WTC11 (cell line): ENCODE measurements at regions not wholly inside any gene's neighbourhood (a gene's known extent, or its start where the extent isn't known, plus 50 kb on each side); places are given as distances from the start of the nearest gene placed in this dataset.

Experiments
- ATAC-seq: fragments of 200-7000 bp; cut with Tn5 transposase; 2 replicates; pipeline ENCODE4 v1.10.0; 2021; ENCODE audit warnings: mild to moderate bottlenecking, moderate library complexity
- CTCF ChIA-PET: fragments of 300-600 bp; sonication (Branson Sonifier 250); formaldehyde crosslinking; loops from one replicate; lab custom pipeline; 2021; ENCODE audit warnings: antibody characterized with exemption; lab: Charles Lee
- POLR2A ChIA-PET: fragments of 350-600 bp; sonication (Branson Sonifier 250); formaldehyde crosslinking; loops from one replicate; lab custom pipeline; 2021; ENCODE audit warnings: antibody characterized with exemption; lab: Charles Lee
- DNase-seq: peaks from one replicate; pipeline ENCODE4 v3.0.0; 2021; ENCODE audit warnings: low spot score
- H3K27ac Mint-ChIP-seq: 2 replicates; pipeline ENCODE4 v1.8.0; 2021; ENCODE audit warnings: mixed read lengths
- H3K27me3 Mint-ChIP-seq: 2 replicates; pipeline ENCODE4 v1.8.0; 2021; ENCODE audit warnings: low read depth, mild to moderate bottlenecking, moderate library complexity, mixed read lengths
- H3K36me3 Mint-ChIP-seq: 2 replicates; pipeline ENCODE4 v1.8.0; 2021; ENCODE audit warnings: mixed read lengths
- H3K4me1 Mint-ChIP-seq: 2 replicates; pipeline ENCODE4 v1.8.0; 2022; ENCODE audit warnings: mixed read lengths
- H3K4me3 Mint-ChIP-seq: 2 replicates; pipeline ENCODE4 v1.8.0; 2021; ENCODE audit warnings: mild to moderate bottlenecking, moderate library complexity, mixed read lengths
- H3K9me3 Mint-ChIP-seq: 2 replicates; pipeline ENCODE4 v1.8.0; 2021; ENCODE audit warnings: mixed read lengths
- AFF4 ChIP-seq: sonication (generic); formaldehyde crosslinking; IDR thresholded peaks from 2 replicates; pipeline ENCODE4 v1.8.1; 2023; ENCODE audit warnings: mild to moderate bottlenecking, missing genetic modification reagents, borderline replicate concordance
- E2F4 ChIP-seq: sonication (generic); formaldehyde crosslinking; IDR thresholded peaks from 2 replicates; pipeline ENCODE4 v1.8.1; 2022; ENCODE audit warnings: low read depth, mild to moderate bottlenecking, moderate library complexity, missing genetic modification reagents, borderline replicate concordance
- ELF4 ChIP-seq: sonication (generic); formaldehyde crosslinking; IDR thresholded peaks from 2 replicates; pipeline ENCODE4 v1.8.1; 2022; ENCODE audit warnings: low read depth, mild to moderate bottlenecking, moderate library complexity, missing genetic modification reagents
- ESRRA ChIP-seq: sonication (generic); formaldehyde crosslinking; IDR thresholded peaks from 2 replicates; pipeline ENCODE4 v1.8.1; 2022; ENCODE audit warnings: mild to moderate bottlenecking, missing genetic modification reagents, borderline replicate concordance
- ETV6 ChIP-seq: sonication (generic); formaldehyde crosslinking; IDR thresholded peaks from 2 replicates; pipeline ENCODE4 v1.8.1; 2022; ENCODE audit warnings: mild to moderate bottlenecking, missing genetic modification reagents
- HMGXB4 ChIP-seq: sonication (generic); formaldehyde crosslinking; IDR thresholded peaks from 2 replicates; pipeline ENCODE4 v1.8.1; 2023; ENCODE audit warnings: mild to moderate bottlenecking, moderate library complexity, missing genetic modification reagents
- NFATC4 ChIP-seq: fragments of 250-450 bp; sonication (Bioruptor Pico); IDR thresholded peaks from 2 replicates; pipeline ENCODE4 v1.9.0; 2021; ENCODE audit warnings: mild to moderate bottlenecking
- SMAD4 ChIP-seq: sonication (generic); formaldehyde crosslinking; IDR thresholded peaks from 2 replicates; pipeline ENCODE4 v1.8.0; 2022; ENCODE audit warnings: mild to moderate bottlenecking, missing genetic modification reagents
- SOX15 ChIP-seq: fragments of 250-450 bp; sonication (Bioruptor Pico); IDR thresholded peaks from 2 replicates; pipeline ENCODE4 v1.9.0; 2021; ENCODE audit warnings: mild to moderate bottlenecking
- TEAD1 ChIP-seq: sonication (generic); formaldehyde crosslinking; IDR thresholded peaks from 2 replicates; pipeline ENCODE4 v1.8.0; 2022; ENCODE audit warnings: mild to moderate bottlenecking, missing genetic modification reagents
- TP53 ChIP-seq: sonication (generic); formaldehyde crosslinking; IDR thresholded peaks from 2 replicates; pipeline ENCODE4 v1.8.1; 2023; ENCODE audit warnings: mild to moderate bottlenecking, missing genetic modification reagents
- USF2 ChIP-seq: sonication (generic); formaldehyde crosslinking; IDR thresholded peaks from 2 replicates; pipeline ENCODE4 v1.8.1; 2023; ENCODE audit warnings: mild to moderate bottlenecking, missing genetic modification reagents, moderate library complexity
- ZBTB21 ChIP-seq: sonication (generic); formaldehyde crosslinking; IDR thresholded peaks from 2 replicates; pipeline ENCODE4 v1.8.1; 2023; ENCODE audit warnings: mild to moderate bottlenecking, missing genetic modification reagents, borderline replicate concordance
- ZBTB43 ChIP-seq: sonication (generic); formaldehyde crosslinking; IDR thresholded peaks from 2 replicates; pipeline ENCODE4 v1.8.1; 2023; ENCODE audit warnings: mild to moderate bottlenecking, missing genetic modification reagents
- ZNF423 ChIP-seq: fragments of 250-450 bp; sonication (Bioruptor Pico); IDR thresholded peaks from 2 replicates; pipeline ENCODE4 v2.1.2; 2022; ENCODE audit warnings: mild to moderate bottlenecking, moderate library complexity
- ZNF425 ChIP-seq: fragments of 250-450 bp; sonication (Bioruptor Pico); conservative IDR thresholded peaks from 2 replicates; pipeline ENCODE4 v1.9.0; 2021; ENCODE audit warnings: mild to moderate bottlenecking
- TF ChIP-seq, protein P1 (sequence below): sonication (generic); formaldehyde crosslinking; conservative IDR thresholded peaks from 2 replicates; pipeline ENCODE4 v1.8.1; 2023; ENCODE audit warnings: mild to moderate bottlenecking, low read depth, missing genetic modification reagents, moderate library complexity
- TF ChIP-seq, protein P2 (sequence below): fragments of 250-450 bp; sonication (Bioruptor Pico); IDR thresholded peaks from 2 replicates; pipeline ENCODE4 v1.8.0; 2021; ENCODE audit warnings: mild to moderate bottlenecking
- TF ChIP-seq, protein P3 (sequence below): fragments of 250-450 bp; sonication (Bioruptor Pico); IDR thresholded peaks from 2 replicates; pipeline ENCODE4 v1.9.0; 2021; ENCODE audit warnings: mild to moderate bottlenecking

GRCh38 chr1:119251751-119252150 is 111.3 kb upstream of the WARS2 start:
- DNase-seq (no peak), ATAC-seq (no peak)
- CTCF ChIA-PET: interaction anchor here (1.4 kb wide), 1 partner anchor 24 kb away, joined by 6 read pairs; no protein-coding TSS in a partner anchor
- no peak overlapping the region for H3K27ac Mint-ChIP-seq
- no peak overlapping the region for H3K4me3 Mint-ChIP-seq
- H3K9me3 Mint-ChIP-seq: peaks cover 3% of the 10 kb centered on the region; the same call in 1 of the 2 replicates
- H3K4me1 Mint-ChIP-seq: no peaks in the 10 kb centered on the region
- H3K27me3 Mint-ChIP-seq: no peaks in the 10 kb centered on the region
- TF ChIP-seq TEAD1 (CRISPR knock-in tag) (no peak), USF2 (CRISPR knock-in tag) (no peak), ZBTB43 (no peak), ZNF423 (CRISPR knock-in tag) (no peak), ZBTB21 (no peak), HMGXB4 (no peak), ETV6 (CRISPR knock-in tag) (no peak), SOX15 (no peak), E2F4 (CRISPR knock-in tag) (no peak), AFF4 (CRISPR knock-in tag) (no peak), ZNF425 (no peak), TP53 (CRISPR knock-in tag) (no peak), ESRRA (CRISPR knock-in tag) (no peak), ELF4 (CRISPR knock-in tag) (no peak), NFATC4 (CRISPR knock-in tag) (no peak), SMAD4 (CRISPR knock-in tag) (no peak)
- TF ChIP-seq, protein P1, sequence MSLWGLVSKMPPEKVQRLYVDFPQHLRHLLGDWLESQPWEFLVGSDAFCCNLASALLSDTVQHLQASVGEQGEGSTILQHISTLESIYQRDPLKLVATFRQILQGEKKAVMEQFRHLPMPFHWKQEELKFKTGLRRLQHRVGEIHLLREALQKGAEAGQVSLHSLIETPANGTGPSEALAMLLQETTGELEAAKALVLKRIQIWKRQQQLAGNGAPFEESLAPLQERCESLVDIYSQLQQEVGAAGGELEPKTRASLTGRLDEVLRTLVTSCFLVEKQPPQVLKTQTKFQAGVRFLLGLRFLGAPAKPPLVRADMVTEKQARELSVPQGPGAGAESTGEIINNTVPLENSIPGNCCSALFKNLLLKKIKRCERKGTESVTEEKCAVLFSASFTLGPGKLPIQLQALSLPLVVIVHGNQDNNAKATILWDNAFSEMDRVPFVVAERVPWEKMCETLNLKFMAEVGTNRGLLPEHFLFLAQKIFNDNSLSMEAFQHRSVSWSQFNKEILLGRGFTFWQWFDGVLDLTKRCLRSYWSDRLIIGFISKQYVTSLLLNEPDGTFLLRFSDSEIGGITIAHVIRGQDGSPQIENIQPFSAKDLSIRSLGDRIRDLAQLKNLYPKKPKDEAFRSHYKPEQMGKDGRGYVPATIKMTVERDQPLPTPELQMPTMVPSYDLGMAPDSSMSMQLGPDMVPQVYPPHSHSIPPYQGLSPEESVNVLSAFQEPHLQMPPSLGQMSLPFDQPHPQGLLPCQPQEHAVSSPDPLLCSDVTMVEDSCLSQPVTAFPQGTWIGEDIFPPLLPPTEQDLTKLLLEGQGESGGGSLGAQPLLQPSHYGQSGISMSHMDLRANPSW (CRISPR knock-in tag): no peak
- TF ChIP-seq, protein P2, sequence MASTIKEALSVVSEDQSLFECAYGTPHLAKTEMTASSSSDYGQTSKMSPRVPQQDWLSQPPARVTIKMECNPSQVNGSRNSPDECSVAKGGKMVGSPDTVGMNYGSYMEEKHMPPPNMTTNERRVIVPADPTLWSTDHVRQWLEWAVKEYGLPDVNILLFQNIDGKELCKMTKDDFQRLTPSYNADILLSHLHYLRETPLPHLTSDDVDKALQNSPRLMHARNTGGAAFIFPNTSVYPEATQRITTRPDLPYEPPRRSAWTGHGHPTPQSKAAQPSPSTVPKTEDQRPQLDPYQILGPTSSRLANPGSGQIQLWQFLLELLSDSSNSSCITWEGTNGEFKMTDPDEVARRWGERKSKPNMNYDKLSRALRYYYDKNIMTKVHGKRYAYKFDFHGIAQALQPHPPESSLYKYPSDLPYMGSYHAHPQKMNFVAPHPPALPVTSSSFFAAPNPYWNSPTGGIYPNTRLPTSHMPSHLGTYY (CRISPR knock-in tag): no peak
- TF ChIP-seq, protein P3, sequence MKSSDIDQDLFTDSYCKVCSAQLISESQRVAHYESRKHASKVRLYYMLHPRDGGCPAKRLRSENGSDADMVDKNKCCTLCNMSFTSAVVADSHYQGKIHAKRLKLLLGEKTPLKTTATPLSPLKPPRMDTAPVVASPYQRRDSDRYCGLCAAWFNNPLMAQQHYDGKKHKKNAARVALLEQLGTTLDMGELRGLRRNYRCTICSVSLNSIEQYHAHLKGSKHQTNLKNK (CRISPR knock-in tag): no peak
- POLR2A ChIA-PET: no interaction called here
- peaks cover 2% of the 10 kb centered on the region for H3K36me3 Mint-ChIP-seq
